SU-DHL-6 (cell line): ENCODE measurements at regions not wholly inside any gene's neighbourhood (a gene's known extent, or its start where the extent isn't known, plus 50 kb on each side); places are given as distances from the start of the nearest gene placed in this dataset.

Experiments
- CTCF ChIP-seq: fragments of 200-600 bp; sonication (generic); IDR thresholded peaks from one replicate; pipeline ENCODE4 v1.5.1; 2017; ENCODE audit warnings: antibody characterized with exemption, mild to moderate bottlenecking, low read length, moderate library complexity; ENCODE audit not compliant: insufficient read depth, poor library complexity, severe bottlenecking
- EZH2phosphoT487 ChIP-seq: fragments of 200-600 bp; sonication (generic), shearing (Covaris generic); conservative IDR thresholded peaks from 2 replicates; pipeline ENCODE4 v1.6.1; 2018; ENCODE audit warnings: mild to moderate bottlenecking, antibody characterized with exemption, low read length, moderate library complexity, mixed read lengths

- peak; percentile 69 for TF ChIP-seq CTCF
- no peak for TF ChIP-seq EZH2phosphoT487
These were observed 63.1 kb upstream of the MCTP2 start for GRCh38 chr15:94168250-94168649.
